SH-SY5Y (cell line): ENCODE measurements at regions not wholly inside any gene's neighbourhood (a gene's known extent, or its start where the extent isn't known, plus 50 kb on each side); places are given as distances from the start of the nearest gene placed in this dataset.

ENCODE experiments used
- GATA2 ChIP-seq: IDR thresholded peaks from 2 replicates; pipeline ENCODE4 v1.6.1; 2011; ENCODE audit warnings: mild to moderate bottlenecking, low read depth, low read length
- GATA3 ChIP-seq: IDR thresholded peaks from 2 replicates; pipeline ENCODE4 v1.6.1; 2011; ENCODE audit warnings: low read depth, mild to moderate bottlenecking, low read length, moderate library complexity

DNA sequence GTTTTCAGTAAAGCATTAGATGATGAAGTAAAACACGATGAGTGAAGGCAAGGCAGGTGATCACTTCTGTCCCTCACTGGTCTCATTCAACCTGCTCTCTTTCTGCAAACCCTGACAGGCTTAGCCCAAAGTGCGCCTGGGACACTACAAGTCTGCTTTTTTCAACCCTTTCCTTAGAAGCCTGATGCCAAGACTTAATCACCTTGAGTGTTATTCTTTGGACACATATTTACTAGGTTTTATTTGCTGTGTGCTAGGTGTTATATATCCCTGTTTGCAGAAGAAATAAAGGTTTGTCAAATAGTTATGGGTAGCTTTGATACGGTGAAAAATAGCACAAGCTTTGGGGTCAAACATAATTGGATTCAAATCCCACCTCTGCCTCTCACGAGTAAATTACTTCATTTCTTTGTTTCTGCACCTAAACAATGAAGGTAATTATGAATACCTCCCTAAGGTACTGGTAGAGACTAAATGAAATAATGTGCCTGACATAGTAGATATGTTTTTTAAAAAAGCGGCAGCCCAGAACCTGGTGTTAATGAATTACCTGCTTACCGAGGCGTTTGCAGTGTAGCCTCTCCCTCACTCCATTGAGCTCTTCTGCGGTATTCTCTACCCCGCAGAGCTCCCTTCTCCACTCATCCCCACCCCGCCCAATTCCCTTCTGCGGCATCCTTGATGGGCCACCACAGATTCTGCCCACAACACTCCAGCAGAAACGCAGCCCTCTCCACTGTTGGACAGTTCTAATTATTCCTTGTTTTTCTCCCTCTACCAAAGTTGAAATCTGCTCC lies 269.0 kb upstream of the TPM1 start:
- TF ChIP-seq GATA2 (no peak), GATA3 (no peak)

DNA sequence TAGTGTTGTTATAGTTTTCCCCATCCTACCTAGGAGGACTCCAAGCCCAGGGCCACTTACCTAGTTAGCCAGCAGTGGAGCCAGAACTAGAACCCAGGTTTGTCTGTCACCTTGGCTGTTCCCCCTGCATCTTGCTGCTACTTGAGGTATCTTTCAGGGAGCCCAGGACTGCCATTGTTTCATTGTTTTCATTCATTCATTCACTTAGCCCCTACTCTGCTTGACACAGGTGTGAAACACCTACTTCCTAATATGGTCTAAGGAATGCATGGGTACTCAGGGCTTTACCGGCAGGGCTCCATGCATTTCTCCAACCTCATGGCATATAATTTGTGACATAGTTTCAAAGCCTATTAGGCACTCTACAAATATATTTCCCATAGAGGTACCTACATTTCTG lies 266.6 kb upstream of the TPM1 start:
- TF ChIP-seq GATA2: no peak
- no peak for TF ChIP-seq GATA3

DNA sequence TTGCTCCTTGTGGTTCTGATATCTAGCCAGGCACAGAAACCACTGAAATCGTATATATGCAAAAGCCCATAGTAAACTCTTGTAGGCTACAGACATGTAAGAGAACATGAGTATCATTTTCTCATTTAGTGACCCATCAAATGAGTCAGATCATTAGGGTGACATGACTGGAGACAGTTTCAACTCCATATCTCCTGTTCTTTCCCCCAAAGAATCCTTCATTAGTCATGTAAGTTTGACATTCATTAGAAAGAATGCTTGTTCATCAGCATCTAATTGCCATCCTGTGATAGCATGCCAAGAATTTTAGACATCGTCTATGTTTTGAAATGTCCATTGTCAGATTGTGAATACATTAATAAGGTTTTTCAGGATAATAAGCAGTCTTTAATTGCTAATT lies 264.9 kb upstream of the TPM1 start:
- TF ChIP-seq GATA3: no peak
- no peak for TF ChIP-seq GATA2

DNA sequence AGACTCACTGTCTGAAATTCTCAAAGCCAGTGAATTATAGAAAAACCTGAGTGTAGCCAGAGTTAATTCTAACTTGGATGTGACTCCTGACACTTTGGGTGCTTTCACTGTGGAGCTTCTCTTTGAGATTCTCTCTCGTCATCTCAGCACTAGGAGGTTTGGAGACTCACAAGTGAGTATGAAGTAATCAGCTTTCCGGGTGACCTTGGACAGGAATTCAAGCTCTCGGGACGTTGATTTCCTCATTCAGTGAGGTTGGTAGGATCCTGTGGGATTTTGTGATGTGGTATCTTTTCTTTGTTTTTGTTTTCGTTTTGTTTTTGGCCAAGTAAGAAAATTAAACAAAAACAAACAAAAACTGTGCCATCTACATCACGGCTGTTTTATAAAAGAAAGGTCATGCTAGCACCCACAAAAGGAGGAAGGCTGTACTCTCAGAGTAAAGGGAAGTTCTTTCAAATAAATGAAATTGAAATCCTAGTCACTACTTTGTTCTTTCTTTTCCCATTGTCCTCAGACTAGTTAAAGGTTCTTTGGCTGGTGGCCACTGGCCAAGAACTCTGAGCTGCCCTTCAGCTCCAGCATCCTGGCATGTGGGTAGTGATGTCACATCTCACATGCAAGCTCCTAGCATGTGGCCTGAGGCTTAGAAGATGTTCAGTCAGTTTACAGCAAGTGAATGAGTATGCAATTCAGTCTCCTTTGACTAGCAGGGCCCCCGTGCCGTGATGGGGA lies 263.3 kb upstream of the TPM1 start:
- TF ChIP-seq GATA2: no peak
- no peak for TF ChIP-seq GATA3

DNA sequence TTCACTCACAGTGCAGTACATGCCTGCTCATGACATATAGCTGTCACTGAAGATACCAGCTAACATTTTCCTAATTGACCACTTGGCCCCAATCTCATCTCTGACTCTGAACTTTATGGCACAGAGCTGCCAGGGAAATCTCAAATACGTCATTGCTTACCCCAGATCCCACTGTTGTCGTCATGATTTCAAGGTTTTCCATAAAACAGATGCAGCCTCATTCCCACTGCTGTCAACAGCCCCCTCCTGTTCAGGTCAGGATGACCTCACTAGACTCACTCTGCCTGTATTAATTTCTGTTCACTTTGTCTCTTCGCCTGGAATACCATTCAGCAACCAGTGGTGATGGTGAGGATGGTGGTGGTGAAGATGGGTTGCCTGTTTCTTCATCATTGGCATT lies 262.6 kb upstream of the TPM1 start:
- no peak for TF ChIP-seq GATA3
- no peak for TF ChIP-seq GATA2

DNA sequence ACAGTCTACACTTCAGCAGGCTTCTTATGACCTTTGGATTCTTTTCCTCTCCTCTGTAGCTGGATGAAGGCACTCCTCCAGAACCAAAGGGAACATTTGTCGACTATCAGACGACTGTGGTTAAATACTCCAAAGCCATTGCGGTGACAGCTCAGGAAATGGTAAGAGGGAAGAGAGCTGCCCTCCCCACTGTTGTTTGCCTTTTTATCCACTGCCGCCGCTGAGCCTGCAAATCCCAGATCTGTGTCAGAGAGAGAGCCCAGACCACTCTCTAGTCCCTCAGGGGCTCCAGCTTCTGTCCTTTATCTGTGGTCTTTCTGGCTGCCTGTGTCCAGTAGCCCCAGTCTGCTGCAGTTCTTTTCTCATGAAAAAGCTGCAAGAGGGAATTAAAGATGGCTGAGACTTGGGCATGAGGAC lies 261.5 kb upstream of the TPM1 start:
- TF ChIP-seq GATA2 (peak; percentile 90), GATA3 (peak; percentile 52; the same call in 1 of the 2 replicates)

DNA sequence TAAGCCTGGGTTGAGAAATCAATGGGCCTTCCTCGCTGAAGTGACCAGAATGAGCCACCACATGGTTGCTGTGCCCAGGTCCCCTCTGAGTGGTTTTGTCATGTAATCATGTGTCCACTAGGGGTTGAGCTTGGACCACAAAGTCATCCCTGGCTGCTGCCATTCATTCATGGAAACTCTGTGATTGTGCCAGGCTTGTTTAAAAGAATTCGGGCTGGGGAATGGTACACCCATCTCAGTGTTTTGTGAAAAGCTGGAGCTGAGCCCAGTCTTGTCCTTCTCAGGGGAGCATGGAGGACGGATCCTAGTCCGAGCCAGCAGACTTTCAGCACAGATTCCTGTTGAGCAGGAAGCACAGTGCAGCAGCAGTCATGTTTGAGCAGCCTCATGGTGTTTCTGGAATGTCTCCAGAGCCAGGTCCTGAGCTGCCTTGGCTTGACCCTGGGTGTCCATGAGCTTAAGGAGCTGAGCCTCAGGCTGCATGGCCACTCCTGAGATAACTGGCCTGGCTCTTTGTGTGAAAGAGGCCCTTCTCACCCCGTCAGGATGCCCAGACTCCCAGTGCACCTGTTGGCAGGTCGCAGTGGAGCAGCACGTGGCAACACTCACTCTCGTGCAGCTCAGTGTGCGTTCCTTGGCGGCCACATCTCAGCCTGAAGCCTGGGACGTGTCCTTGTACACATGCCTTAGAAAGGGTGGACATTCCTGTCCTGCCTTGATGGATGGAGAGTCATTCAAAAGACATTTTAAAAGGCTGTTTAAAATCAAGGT lies 260.3 kb upstream of the TPM1 start:
- TF ChIP-seq GATA2: no peak
- no peak for TF ChIP-seq GATA3

DNA sequence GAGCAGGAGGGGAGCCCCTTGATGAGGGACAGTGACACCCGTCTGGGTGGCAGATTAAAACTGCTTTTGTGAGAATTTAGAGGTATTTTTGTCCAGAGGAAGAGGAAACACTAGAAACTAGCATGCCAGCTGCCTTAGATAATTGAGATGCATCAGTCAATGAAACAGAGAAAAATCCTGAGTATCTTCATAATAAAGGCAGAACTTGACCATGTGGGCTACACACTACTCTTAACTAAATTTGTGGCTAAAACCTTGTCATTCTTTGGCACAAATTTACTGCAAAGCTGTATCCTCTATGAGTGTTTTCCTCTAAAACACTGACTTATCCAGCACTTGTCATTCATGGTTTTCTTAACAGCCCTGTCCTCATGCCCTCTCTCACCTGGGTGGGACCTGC lies 259.7 kb upstream of the TPM1 start:
- TF ChIP-seq GATA2 (no peak), GATA3 (no peak)

DNA sequence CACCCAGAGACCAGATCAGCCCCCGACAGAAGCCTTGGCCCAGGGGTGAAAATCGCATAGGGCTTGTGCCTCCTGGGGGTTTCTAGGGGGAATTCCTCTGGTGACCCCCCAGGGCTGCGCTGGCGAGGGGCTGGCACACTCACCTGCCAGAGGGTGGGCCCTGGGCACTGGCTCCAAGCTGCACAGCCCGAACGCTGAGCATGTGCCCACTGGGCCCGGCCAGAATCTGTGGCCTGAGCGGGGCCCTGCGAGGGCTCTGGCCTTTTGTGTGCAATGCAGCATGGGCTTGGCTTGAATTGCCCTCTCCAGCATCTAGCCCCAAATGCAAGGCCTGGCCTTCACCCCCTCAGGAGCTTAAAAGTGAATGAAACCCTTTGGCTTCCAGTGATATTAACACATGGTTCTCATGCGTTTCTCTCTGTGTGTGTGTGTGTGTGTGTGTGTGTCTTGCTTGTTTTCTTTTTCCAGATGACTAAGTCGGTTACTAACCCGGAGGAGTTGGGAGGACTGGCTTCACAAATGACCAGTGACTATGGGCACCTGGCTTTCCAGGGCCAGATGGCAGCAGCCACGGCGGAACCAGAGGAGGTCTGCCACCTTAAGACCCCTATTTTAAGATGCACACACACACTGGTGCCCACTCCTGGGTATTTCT lies 259.1 kb upstream of the TPM1 start:
- TF ChIP-seq GATA2 (no peak), GATA3 (no peak)

DNA sequence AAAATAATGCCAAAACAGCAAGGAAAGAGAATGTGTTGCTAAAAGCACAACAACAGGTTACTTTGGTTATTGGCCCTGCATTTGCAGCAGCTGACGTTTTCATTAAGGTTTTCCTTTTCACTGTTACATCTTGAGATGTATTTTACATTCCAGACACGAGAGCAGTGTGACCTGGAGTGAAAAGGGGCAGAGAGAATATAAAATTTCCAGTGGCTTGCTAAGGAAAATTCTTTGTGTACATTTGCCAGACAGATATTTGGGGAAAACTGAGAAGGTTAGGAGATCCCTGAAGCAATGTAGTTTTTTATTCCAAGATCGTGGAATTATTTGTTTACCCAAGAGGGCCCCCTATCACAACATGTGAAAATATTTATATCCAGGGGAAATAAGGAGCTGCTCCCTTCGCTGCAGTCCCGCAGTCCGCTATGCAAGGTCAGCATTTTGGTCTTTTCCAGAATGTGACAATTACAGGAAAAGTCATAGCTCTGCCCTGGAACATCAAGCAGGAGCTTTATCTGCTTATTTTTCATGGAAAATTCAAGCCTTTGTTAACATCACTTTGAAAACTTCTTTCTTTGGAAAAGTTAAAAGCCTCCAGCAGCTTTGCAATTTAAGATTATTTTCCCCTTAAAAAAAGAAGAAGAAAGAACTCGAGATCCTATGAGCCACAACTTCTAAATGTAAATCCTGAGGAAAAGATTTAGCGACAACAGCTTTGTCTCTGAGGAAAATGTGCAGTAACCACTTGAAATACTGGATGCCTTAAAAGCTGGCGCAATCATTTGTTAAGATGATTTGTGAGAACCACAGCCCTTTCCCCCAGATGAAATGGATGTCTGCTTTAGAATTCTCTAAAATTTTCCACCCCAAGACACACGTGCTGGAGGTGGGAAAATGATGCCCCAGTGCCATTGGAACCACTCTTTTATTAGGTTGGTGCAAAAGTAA lies 256.4 kb upstream of the TPM1 start:
- no peak for TF ChIP-seq GATA3
- TF ChIP-seq GATA2: no peak

DNA sequence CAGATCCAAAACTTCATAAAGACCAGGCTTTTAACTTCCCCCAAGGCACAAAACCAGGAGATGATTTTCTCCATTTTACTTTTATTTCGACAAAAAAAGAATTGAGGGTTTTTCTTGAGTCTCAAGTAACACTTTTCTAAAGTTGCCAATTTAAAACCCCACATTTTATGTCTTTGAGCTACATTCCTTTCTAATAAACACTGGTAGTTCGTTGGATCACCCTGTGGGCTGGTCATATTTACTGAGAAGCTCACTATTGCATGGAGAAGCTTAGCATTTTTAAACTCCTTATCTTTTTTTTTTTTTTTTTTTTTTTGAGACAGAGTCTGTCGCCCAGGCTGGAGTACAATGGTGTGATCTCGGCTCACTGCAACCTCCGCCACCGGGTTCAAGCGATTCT lies 255.1 kb upstream of the TPM1 start:
- TF ChIP-seq GATA2 (no peak), GATA3 (no peak)

DNA sequence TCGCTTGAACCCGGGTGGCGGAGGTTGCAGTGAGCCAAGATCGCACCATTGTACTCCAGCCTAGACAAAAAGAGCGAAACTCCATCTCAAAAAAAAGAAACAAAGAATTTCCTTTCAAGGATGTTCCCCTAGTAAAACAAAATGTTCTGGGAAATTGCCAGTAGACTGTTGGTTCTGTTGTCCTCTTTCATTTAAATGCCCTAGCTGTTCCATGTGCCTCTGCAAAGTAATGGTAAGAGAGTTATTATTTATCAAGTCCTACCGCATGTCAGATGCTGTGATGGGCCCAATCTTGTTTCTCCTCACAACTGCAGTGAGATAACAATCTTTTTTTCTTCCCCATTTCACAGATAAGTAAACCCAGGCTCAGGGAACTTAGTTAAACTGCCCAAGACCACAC lies 254.3 kb upstream of the TPM1 start:
- TF ChIP-seq GATA3 (no peak), GATA2 (no peak)

DNA sequence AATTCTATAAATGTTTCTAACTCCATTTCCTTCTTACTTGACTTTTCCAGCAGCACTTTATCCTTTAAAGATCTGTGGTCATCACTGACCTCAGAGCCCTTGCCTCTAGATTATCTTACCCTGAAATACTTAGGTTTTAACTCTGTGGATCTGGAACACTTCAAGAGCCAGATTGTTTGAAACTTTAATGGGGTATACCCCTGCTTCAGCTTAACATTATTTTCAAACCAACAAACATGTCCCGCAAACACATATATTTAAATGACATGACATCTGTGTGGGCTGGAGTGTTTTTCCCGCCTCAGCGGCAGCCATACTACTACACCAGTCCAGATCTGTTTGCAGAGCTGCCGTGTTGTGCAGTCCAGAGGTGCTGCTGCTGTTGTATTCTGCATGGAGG lies 252.0 kb upstream of the TPM1 start:
- no peak for TF ChIP-seq GATA2
- TF ChIP-seq GATA3: no peak
